ENCODE measurements at regions not wholly inside any gene's neighbourhood (a gene's known extent, or its start where the extent isn't known, plus 50 kb on each side); places are given as distances from the start of the nearest gene placed in this dataset.

DNA sequence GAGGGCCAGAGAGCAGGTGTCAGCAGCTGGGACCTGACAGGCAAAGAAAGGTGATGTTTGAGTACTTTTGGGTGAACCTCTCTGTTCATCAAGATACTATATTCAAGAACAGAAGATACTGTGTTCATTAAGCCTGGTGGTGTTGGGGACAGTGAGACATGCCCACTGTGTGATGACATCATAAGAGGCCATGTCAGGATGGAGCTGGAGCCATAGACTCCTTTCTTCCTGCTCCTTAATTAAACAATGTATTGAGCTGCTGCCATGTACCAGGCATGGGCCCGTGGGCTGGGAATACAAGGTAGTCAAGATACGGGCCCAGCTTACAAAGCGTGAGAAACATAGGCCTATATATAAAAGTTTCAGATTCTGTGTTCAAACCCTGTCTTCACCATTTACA lies 435.4 kb downstream of the RPS6KC1 start:
- no peak overlapping the region for H3K4me2 ChIP-seq (ENCODE audit: low read depth, low read length)
- no TSS peak for BruUV-seq (replicated peaks)

More for the DNA sequence above, 435.4 kb downstream of the RPS6KC1 start:
- H2BK20ac ChIP-seq (ENCODE audit: low read depth, low read length) = no peak overlapping the region
- in situ Hi-C loops (cut with MboI; ENCODE audit: low sequenced_read_pairs) = no loop called here
- H3K4me3 ChIP-seq (ENCODE audit: insufficient read depth, low read depth, low read length) = no peak overlapping the region
- TF ChIP-seq MAZ (IDR thresholded peaks at IDR 0.05; ENCODE audit: borderline replicate concordance, low read depth, low read length) (no peak), RFX5 (IDR thresholded peaks at IDR 0.05; ENCODE audit: low read depth, low read length) (no peak), FOS (IDR thresholded peaks at IDR 0.05; ENCODE audit: low read depth, low read length) (no peak), RAD21 (IDR thresholded peaks at IDR 0.05; ENCODE audit: low read length) (no peak), BHLHE40 (IDR thresholded peaks at IDR 0.05; ENCODE audit: low read depth, low read length) (no peak), NFE2L2 (IDR thresholded peaks at IDR 0.05; ENCODE audit: low read depth, low read length) (no peak), MXI1 (IDR thresholded peaks at IDR 0.05; ENCODE audit: borderline replicate concordance, low read depth, low read length) (no peak), ELK1 (IDR thresholded peaks at IDR 0.05; ENCODE audit: borderline replicate concordance, low read depth, low read length) (no peak), POLR2A (IDR thresholded peaks at IDR 0.05; ENCODE audit: low read depth, low read length) (no peak), CTCF (conservative IDR thresholded peaks at IDR 0.05; ENCODE audit: low read depth, low read length) (no peak), CEBPB (IDR thresholded peaks at IDR 0.05; ENCODE audit: low read depth, low read length) (no peak), MAFK (IDR thresholded peaks at IDR 0.05; ENCODE audit: low read depth, low read length) (no peak), RCOR1 (IDR thresholded peaks at IDR 0.05; ENCODE audit: insufficient replicate concordance, low read length) (no peak), SMC3 (IDR thresholded peaks at IDR 0.05; ENCODE audit: low read depth, low read length) (no peak), CHD1 (IDR thresholded peaks at IDR 0.05; ENCODE audit: low read depth, low read length) (no peak), USF2 (IDR thresholded peaks at IDR 0.05; ENCODE audit: low read depth, low read length) (no peak)
- no peak overlapping the region for H2AK5ac ChIP-seq (ENCODE audit: low read depth, low read length)
- no peak overlapping the region for H2BK120ac ChIP-seq (ENCODE audit: low read depth, low read length)
- ChIA-PET POLR2A (ENCODE audit: unreplicated experiment) (interaction anchor here (0.6 kb wide), 1 partner anchor 153 kb away, joined by 3 read pairs; no protein-coding TSS in a partner anchor), CTCF (no interaction called here)
- H3K27me3 ChIP-seq (ENCODE audit: control insufficient read depth, insufficient read depth, low read length) = no peaks in the 10 kb centered on the region
- H2AFZ ChIP-seq (replicated peaks; ENCODE audit: low read length, poor library complexity) = no peak overlapping the region
- H3K23ac ChIP-seq (ENCODE audit: low read depth, low read length) = no peak overlapping the region
- DNase-seq (no peak), ATAC-seq (ENCODE audit: low read depth) (no peak)
- H2AK9ac ChIP-seq (replicated peaks; ENCODE audit: low read depth, low read length, poor library complexity) = no peak overlapping the region
- no peak overlapping the region for H3K9ac ChIP-seq (ENCODE audit: low read depth, low read length)
- no peak overlapping the region for H4K91ac ChIP-seq (ENCODE audit: insufficient read depth, low read depth, low read length)
- intact Hi-C loops (cut with micrococcal nuclease) = no loop called here
- H3K27ac ChIP-seq (ENCODE audit: insufficient read depth, low read length) = no peak overlapping the region
- no peak overlapping the region for H3K14ac ChIP-seq (replicated peaks; ENCODE audit: low read depth, low read length)
- dilution Hi-C loops (cut with HindIII; ENCODE audit: low sequenced_read_pairs, unreplicated experiment) = no loop called here
- H3K4me1 ChIP-seq (ENCODE audit: control insufficient read depth, insufficient read depth, low read length) = no peaks in the 10 kb centered on the region
- no peak overlapping the region for H3K56ac ChIP-seq (ENCODE audit: extremely low read depth, insufficient read depth, low read length)
- H3K79me1 ChIP-seq (ENCODE audit: low read depth in 1 of 2, low read length in 2 of 2) = no peaks in the 10 kb centered on the region
- no peak overlapping the region for H3K4ac ChIP-seq (ENCODE audit: low read depth, low read length)
- no peaks in the 10 kb centered on the region for H3K36me3 ChIP-seq (ENCODE audit: control insufficient read depth, insufficient read depth, low read length)
- no peak overlapping the region for H2BK5ac ChIP-seq (ENCODE audit: low read depth, low read length, poor library complexity, severe bottlenecking)
- H2BK15ac ChIP-seq (ENCODE audit: low read depth, low read length) = no peak overlapping the region
- no peaks in the 10 kb centered on the region for H4K20me1 ChIP-seq (ENCODE audit: insufficient read depth, low read length)
- H3K9me3 ChIP-seq (ENCODE audit: control insufficient read depth, insufficient read depth, low read length) = peaks cover 8% of the 10 kb centered on the region
- no peaks in the 10 kb centered on the region for H3K9me1 ChIP-seq (ENCODE audit: insufficient read depth, low read length)
- WGBS, 2 experiments (ENCODE audit: extremely low coverage in 2 of 2, insufficient read length in 1 of 2) = no CpG with 5 or more reads among the region's 3 CpGs
- H4K8ac ChIP-seq (ENCODE audit: low read depth in 2 of 2, low read length in 2 of 2) = no peak overlapping the region
- no peak overlapping the region for H4K5ac ChIP-seq (ENCODE audit: low read depth, low read length)
- H3K18ac ChIP-seq (ENCODE audit: low read depth, low read length) = no peak overlapping the region

Measured in IMR-90 (cell line).